ENCODE measurements at regions not wholly inside any gene's neighbourhood (a gene's known extent, or its start where the extent isn't known, plus 50 kb on each side); places are given as distances from the start of the nearest gene placed in this dataset.

DNA sequence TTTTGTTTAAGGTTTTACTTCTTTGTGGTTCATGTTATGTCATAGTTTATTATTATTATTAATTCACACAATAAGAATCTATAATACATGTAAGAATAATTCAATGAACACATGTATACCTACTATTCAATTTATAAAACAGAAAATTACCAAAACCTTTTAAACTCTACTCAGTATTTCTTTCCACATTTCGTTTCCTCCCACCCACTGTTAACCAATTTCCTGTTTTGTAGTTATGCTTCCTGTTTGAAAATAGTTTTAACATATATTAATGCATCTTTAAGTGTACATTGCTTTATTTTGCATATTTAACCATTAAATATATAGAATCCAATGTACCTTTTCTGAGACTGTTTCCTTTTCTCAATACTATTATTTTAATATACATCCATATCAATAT lies 397.9 kb upstream of the SPTLC3 start:
- H3K4me2 ChIP-seq, result no peak overlapping the region
- Mint-ChIP-seq H3K4me3 (no peak overlapping the region), H3K4me1 (no peaks in the 10 kb centered on the region), H3K27me3 (ENCODE audit: insufficient read depth, low read depth) (no peaks in the 10 kb centered on the region), H3K27ac (no peak overlapping the region), H3K36me3 (no peaks in the 10 kb centered on the region), H3K9me3 (no peaks in the 10 kb centered on the region)
- H3K4me3 ChIP-seq, result no peak overlapping the region
- H3K36me3 ChIP-seq, result no peaks in the 10 kb centered on the region
- H3K9ac ChIP-seq, result no peak overlapping the region
- H3K4me1 ChIP-seq, result no peaks in the 10 kb centered on the region
- DNase-seq (ENCODE audit: low spot score), result no peak
- no peaks in the 10 kb centered on the region for H3K27me3 ChIP-seq
- no peaks in the 10 kb centered on the region for H3K9me3 ChIP-seq (ENCODE audit: low read depth)
- no peak for TF ChIP-seq CTCF (IDR thresholded peaks at IDR 0.05)
- no peak for TF ChIP-seq EZH2 (IDR thresholded peaks at IDR 0.05)
- no peak for TF ChIP-seq EZH2phosphoT487 (IDR thresholded peaks at IDR 0.05)
- H3K27ac ChIP-seq, result no peak overlapping the region
- no peaks in the 10 kb centered on the region for H4K20me1 ChIP-seq (ENCODE audit: low read depth)
- no peak overlapping the region for H2AFZ ChIP-seq (replicated peaks)
- no peaks in the 10 kb centered on the region for H3K79me2 ChIP-seq (ENCODE audit: low read depth)
- no peaks in the 10 kb centered on the region for H3F3A ChIP-seq (ENCODE audit: low read depth)

GRCh38 chr20:12614764-12615163 lies 394.0 kb upstream of the SPTLC3 start:
- no peaks in the 10 kb centered on the region for H3K9me3 Mint-ChIP-seq
- H3K79me2 ChIP-seq (ENCODE audit: low read depth), result no peaks in the 10 kb centered on the region
- H3K4me3 Mint-ChIP-seq, result no peak overlapping the region
- no peaks in the 10 kb centered on the region for H3K4me1 Mint-ChIP-seq
- no peak overlapping the region for H3K4me2 ChIP-seq
- H3K4me3 ChIP-seq, result no peak overlapping the region
- H4K20me1 ChIP-seq (ENCODE audit: low read depth), result no peaks in the 10 kb centered on the region
- H3F3A ChIP-seq (ENCODE audit: low read depth), result no peaks in the 10 kb centered on the region
- peaks cover 3% of the 10 kb centered on the region for H3K27me3 Mint-ChIP-seq (ENCODE audit: insufficient read depth, low read depth)
- no peaks in the 10 kb centered on the region for H3K36me3 ChIP-seq
- H3K27ac ChIP-seq, result no peak overlapping the region
- DNase-seq (ENCODE audit: low spot score), result no peak
- H3K4me1 ChIP-seq, result no peaks in the 10 kb centered on the region
- no peak overlapping the region for H3K9ac ChIP-seq
- H3K27me3 ChIP-seq, result no peaks in the 10 kb centered on the region
- no peak for TF ChIP-seq EZH2 (IDR thresholded peaks at IDR 0.05)
- no peaks in the 10 kb centered on the region for H3K36me3 Mint-ChIP-seq
- peaks cover 4% of the 10 kb centered on the region for H3K9me3 ChIP-seq (ENCODE audit: low read depth)
- no peak overlapping the region for H3K27ac Mint-ChIP-seq
- no peak overlapping the region for H2AFZ ChIP-seq (replicated peaks)

GRCh38 chr20:12617076-12617475 lies 391.7 kb upstream of the SPTLC3 start:
- Histone ChIP-seq H3K9me3 (ENCODE audit: low read depth) (peaks cover 4% of the 10 kb centered on the region), H3K27me3 (no peaks in the 10 kb centered on the region), H4K20me1 (ENCODE audit: low read depth) (no peaks in the 10 kb centered on the region), H3K4me1 (no peaks in the 10 kb centered on the region), H3K9ac (no peak overlapping the region), H2AFZ (replicated peaks) (no peak overlapping the region), H3K79me2 (ENCODE audit: low read depth) (no peaks in the 10 kb centered on the region), H3K4me3 (no peak overlapping the region), H3F3A (ENCODE audit: low read depth) (no peaks in the 10 kb centered on the region), H3K27ac (no peak overlapping the region), H3K4me2 (no peak overlapping the region), H3K36me3 (no peaks in the 10 kb centered on the region)
- H3K36me3 Mint-ChIP-seq, result no peaks in the 10 kb centered on the region
- no peak overlapping the region for H3K27ac Mint-ChIP-seq
- no peak overlapping the region for H3K4me3 Mint-ChIP-seq
- H3K4me1 Mint-ChIP-seq, result no peaks in the 10 kb centered on the region
- no peak for TF ChIP-seq EZH2phosphoT487 (IDR thresholded peaks at IDR 0.05)
- no peak for TF ChIP-seq EZH2 (IDR thresholded peaks at IDR 0.05)
- no peak for TF ChIP-seq CTCF (IDR thresholded peaks at IDR 0.05)
- H3K27me3 Mint-ChIP-seq (ENCODE audit: insufficient read depth, low read depth), result peaks cover 3% of the 10 kb centered on the region
- no peaks in the 10 kb centered on the region for H3K9me3 Mint-ChIP-seq
- DNase-seq (ENCODE audit: low spot score), result no peak

GRCh38 chr20:12623870-12624269 lies 384.9 kb upstream of the SPTLC3 start:
- DNase-seq (ENCODE audit: low spot score), result no peak
- H3K36me3 ChIP-seq, result no peaks in the 10 kb centered on the region

More at GRCh38 chr20:12623870-12624269, 384.9 kb upstream of the SPTLC3 start:
- Histone ChIP-seq H3K79me2 (ENCODE audit: low read depth) (no peaks in the 10 kb centered on the region), H3K27ac (no peak overlapping the region), H3K4me3 (no peak overlapping the region), H3K27me3 (no peaks in the 10 kb centered on the region), H3K4me1 (no peaks in the 10 kb centered on the region), H3K9me3 (ENCODE audit: low read depth) (no peaks in the 10 kb centered on the region), H4K20me1 (ENCODE audit: low read depth) (no peaks in the 10 kb centered on the region), H3F3A (ENCODE audit: low read depth) (no peaks in the 10 kb centered on the region), H3K9ac (no peak overlapping the region), H3K4me2 (no peak overlapping the region), H2AFZ (replicated peaks) (no peak overlapping the region)
- no peak overlapping the region for H3K4me3 Mint-ChIP-seq
- H3K4me1 Mint-ChIP-seq, result no peaks in the 10 kb centered on the region
- H3K9me3 Mint-ChIP-seq, result no peaks in the 10 kb centered on the region
- H3K27me3 Mint-ChIP-seq (ENCODE audit: insufficient read depth, low read depth), result no peaks in the 10 kb centered on the region
- no peak overlapping the region for H3K27ac Mint-ChIP-seq
- TF ChIP-seq EZH2 (IDR thresholded peaks at IDR 0.05) (no peak), EZH2phosphoT487 (IDR thresholded peaks at IDR 0.05) (no peak), CTCF (IDR thresholded peaks at IDR 0.05) (no peak)
- H3K36me3 Mint-ChIP-seq, result no peaks in the 10 kb centered on the region
